ENCODE measurements at regions not wholly inside any gene's neighbourhood (a gene's known extent, or its start where the extent isn't known, plus 50 kb on each side); places are given as distances from the start of the nearest gene placed in this dataset.

- DNase-seq = no peak
Observed at GRCh38 chr9:109953300-109953699, 173.3 kb downstream of the PALM2AKAP2 start.

- DNase-seq = no peak
Observed at GRCh38 chr9:109953813-109954497, 174.0 kb downstream of the PALM2AKAP2 start.

GRCh38 chr9:109956717-109957440, 176.9 kb downstream of the PALM2AKAP2 start:
- no peak for DNase-seq

- DNase-seq = no peak
Observed at GRCh38 chr9:109959679-109960078, 179.7 kb downstream of the PALM2AKAP2 start.

GRCh38 chr9:109961626-109962025, 181.6 kb downstream of the PALM2AKAP2 start:
- no peak for DNase-seq

GRCh38 chr9:109962215-109962614, 182.2 kb downstream of the PALM2AKAP2 start:
- DNase-seq = no peak

- no peak for DNase-seq
Observed at GRCh38 chr9:109963079-109963478, 183.1 kb downstream of the PALM2AKAP2 start.

- DNase-seq = no peak
Observed at GRCh38 chr9:109966643-109967368, 186.8 kb downstream of the PALM2AKAP2 start.

- no peak for DNase-seq
Observed at GRCh38 chr9:109967651-109968642, 187.9 kb downstream of the PALM2AKAP2 start.

GRCh38 chr9:109969011-109969410, 189.0 kb downstream of the PALM2AKAP2 start:
- no peak for DNase-seq

- no peak for DNase-seq
Observed at GRCh38 chr9:109969573-109970237, 189.7 kb downstream of the PALM2AKAP2 start.

GRCh38 chr9:109971226-109971625, 191.2 kb downstream of the PALM2AKAP2 start:
- DNase-seq = no peak

- no peak for DNase-seq
Observed at GRCh38 chr9:109972026-109972882, 192.3 kb downstream of the PALM2AKAP2 start.

GRCh38 chr9:109973336-109973735, 193.3 kb downstream of the PALM2AKAP2 start:
- DNase-seq = no peak

GRCh38 chr9:109974143-109974917, 194.3 kb downstream of the PALM2AKAP2 start:
- DNase-seq = no peak

- DNase-seq = no peak
Observed at GRCh38 chr9:109974918-109975276, 194.9 kb downstream of the PALM2AKAP2 start.

- no peak for DNase-seq
Observed at GRCh38 chr9:109975574-109976295, 195.7 kb downstream of the PALM2AKAP2 start.

- DNase-seq = no peak
Observed at GRCh38 chr9:109976303-109976702, 196.3 kb downstream of the PALM2AKAP2 start.

- DNase-seq = no peak
Observed at GRCh38 chr9:109977521-109977920, 197.5 kb downstream of the PALM2AKAP2 start.

Data from T-helper 9 cell (primary cell).